Mammary epithelial cell (primary cell): ENCODE measurements at regions not wholly inside any gene's neighbourhood (a gene's known extent, or its start where the extent isn't known, plus 50 kb on each side); places are given as distances from the start of the nearest gene placed in this dataset.

Experiments used
- CTCF ChIP-seq, 2 donors: IDR thresholded peaks in 1 of 2; conservative IDR thresholded peaks in 1 of 2; 2 replicates each; pipeline ENCODE4 v1.5.1; 2011 to 2012; ENCODE audit warnings: inconsistent platforms in 2 of 2, low read length in 2 of 2, mild to moderate bottlenecking in 2 of 2, control low read depth in 1 of 2, low read depth in 1 of 2; ENCODE audit not compliant: insufficient read depth in 1 of 2; ENCODE audit errors: extremely low read depth in 1 of 2
- EZH2 ChIP-seq: IDR thresholded peaks from 2 replicates; pipeline ENCODE4 v1.6.1; 2012; ENCODE audit warnings: low read length, inconsistent platforms, borderline replicate concordance

- no peak for TF ChIP-seq EZH2
- no peak for TF ChIP-seq CTCF (conservative IDR thresholded peaks at IDR 0.05 in 1 of 2, IDR thresholded peaks at IDR 0.05 in 1 of 2; ENCODE audit: extremely low read depth in 1 of 2, insufficient read depth in 1 of 2, low read depth in 1 of 2, low read length in 2 of 2)
Observed at GRCh38 chr17:21815352-21816063, 123.2 kb downstream of the KCNJ18 start.
